GM18499 (cell line): ENCODE measurements at regions not wholly inside any gene's neighbourhood (a gene's known extent, or its start where the extent isn't known, plus 50 kb on each side); places are given as distances from the start of the nearest gene placed in this dataset.

Experiments used
- ATAC-seq: cut with Tn5 transposase; IDR thresholded peaks from one replicate; pipeline ENCODE4 v1.9.1; 2021; ENCODE audit warnings: moderate number of reproducible peaks; ENCODE audit not compliant: insufficient read depth, unreplicated experiment

DNA sequence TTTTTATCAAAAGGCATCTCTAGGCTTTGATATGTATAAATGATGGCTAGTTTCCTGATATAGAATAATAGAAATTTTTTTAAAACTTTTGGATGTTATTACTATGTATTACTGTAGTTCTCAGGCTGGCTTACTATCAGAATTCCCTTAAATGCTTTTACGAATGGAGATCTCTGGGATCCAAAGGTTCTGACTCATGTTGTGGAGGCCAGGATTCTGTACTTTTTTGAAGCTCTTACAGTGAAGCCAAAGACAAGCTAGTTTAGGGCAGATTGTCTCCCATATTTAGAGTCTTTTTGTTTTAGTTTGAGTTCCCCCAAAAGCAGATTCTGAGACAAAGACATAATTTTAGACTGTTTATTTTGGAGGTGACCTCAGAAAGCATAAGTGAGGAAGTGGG, 265.9 kb upstream of the SESN3 start:
- ATAC-seq = no peak

DNA sequence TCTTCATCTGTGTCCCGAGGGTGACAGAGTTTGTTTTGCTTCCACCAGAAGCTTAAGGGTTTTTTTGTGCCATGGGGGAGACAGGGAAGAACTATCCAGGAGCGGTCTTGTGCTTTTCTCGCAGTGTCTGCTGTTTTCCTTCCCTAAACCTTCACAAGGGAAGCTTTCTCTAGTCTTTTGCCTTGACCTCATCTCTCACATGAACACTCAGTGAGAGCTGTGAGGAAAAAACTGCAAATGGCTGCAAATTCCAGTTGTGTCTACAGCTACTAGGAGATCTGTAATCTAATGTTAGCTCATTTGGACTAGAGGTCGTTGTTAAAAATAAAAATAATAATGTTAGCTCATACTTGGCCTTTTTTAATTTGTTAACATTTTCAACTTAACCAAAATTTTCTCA, 264.7 kb upstream of the SESN3 start:
- ATAC-seq = no peak

DNA sequence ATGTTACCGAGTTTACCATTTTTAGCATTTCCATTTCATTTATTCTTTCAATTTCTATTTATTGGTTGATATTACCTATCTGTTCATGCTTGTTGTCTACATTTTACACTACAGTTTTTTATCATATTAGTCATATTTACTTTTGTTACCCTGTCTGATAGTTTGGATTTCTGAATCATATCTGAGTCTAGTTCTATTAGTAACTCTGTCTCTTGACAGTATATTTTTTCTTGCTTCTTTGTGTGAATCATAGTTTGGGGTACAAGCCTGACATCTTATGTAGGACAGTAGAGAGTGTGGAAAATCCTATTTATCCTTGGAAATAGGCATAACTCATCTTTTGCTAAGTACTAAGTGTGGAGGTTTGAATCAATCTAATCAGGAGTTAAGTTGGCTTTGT, 263.9 kb upstream of the SESN3 start:
- ATAC-seq = no peak

DNA sequence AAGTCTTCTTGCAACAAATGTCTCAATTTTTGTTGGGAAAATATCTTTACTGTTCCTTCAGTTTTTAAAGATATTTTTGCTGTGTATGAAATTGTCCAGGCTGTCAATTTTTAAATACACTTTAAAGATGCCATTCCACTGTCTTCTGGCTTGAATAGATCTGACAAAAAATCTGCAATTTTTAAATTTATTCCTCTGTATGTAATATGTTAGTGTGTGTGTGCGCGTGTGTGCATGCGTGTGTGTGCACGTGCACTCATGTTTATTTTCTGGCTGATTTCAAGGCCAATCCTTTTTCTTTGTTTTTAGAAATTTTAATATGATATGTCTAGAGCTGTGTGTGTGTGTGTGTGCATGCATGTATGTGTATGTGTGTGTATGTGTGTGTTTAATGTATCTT, 263.2 kb upstream of the SESN3 start:
- ATAC-seq = no peak

DNA sequence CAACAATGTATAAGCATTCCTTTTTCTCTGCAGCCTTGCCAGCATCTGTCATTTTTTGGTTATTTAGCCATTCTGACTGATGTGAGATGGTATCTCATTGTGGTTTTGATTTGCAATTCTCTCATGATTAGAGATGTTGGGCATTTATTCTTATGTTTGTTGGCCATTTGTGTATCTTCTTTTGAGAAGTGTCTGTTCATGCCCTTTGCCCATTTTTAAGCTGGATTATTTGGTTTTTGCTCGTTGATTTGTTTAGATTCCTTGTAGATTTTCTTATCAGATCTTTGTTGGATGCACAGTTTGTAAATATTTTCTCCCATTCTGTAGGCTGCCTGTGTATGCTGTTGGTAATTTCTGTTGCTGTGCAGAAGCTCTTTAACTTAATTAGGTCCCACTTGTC, 259.6 kb upstream of the SESN3 start:
- ATAC-seq = no peak

DNA sequence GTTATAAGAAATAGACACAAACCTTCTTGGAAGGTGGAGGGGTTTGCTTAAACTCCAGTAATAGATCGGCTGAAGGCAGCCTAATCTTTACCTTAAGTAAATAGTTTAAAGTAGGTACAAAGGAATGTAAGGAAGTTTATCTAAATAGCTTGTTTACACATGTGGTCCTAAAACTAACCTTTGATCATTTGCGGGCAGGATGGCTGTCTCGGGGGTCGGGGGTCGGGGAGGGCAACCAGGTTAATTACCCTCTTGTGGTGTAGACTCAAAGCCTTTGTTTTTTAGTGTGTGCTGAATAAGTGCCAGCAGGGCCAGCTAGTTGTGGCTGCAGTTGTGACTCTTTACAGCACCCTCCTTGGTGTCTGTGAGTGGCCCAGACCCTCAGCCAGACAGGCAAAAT, 256.9 kb upstream of the SESN3 start:
- no peak for ATAC-seq

DNA sequence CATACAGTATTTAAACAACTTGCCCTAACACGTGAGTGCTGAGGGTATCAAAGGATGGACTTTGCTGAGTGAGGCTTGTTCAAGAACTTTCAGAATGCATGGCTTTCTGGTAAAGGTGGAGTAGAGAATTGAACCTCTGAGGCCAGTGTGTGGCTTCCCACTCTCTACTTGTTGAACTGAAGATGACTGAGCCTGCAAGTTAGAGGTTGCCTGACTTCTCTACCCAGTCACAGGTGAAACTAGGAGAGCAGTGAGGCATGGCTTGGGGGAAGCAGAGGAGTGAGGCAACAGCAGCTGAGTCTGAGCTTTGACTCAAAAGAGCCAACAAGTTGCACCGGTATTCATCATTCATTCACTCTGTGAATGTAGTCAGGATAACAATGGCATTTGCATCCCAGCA, 256.4 kb upstream of the SESN3 start:
- peak; percentile 99 for ATAC-seq

DNA sequence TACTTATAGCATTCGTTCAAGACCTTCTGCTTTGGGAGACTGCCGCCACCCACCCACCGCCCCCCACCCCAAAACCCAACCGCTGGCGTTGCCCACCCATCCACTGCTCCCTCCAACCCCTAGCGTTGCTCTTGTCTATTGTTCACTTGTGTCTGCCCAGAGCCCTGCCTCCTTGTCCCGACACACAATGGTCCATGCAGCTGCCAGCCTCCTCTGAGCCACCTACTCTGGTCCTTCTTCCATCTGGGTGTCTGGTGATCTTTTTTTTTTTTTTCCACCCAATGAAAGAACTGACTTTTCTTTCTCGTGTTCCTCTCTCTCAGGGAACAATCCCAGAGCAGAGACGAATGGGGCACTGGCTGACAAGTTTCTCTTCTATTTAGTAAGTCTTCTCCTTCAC, 256.0 kb upstream of the SESN3 start:
- ATAC-seq = no peak

DNA sequence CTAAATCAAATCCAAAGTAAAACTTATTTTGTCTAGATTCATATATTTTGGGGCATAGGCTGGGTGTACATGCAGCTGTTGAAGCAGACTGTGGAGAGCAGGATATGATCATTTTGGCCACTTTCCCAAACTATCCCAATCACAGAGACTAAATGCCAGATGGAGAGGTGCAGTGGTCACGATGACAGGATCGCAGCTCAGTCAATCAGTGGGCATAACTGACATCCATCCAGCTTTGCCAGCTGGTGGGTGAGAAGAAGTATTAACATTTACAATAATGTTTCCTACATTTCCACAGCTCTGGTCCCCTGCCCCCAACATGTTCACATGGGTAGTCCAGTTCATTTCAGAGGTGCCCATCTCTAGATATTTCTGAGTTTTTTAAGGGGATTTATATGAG, 255.5 kb upstream of the SESN3 start:
- ATAC-seq = no peak

DNA sequence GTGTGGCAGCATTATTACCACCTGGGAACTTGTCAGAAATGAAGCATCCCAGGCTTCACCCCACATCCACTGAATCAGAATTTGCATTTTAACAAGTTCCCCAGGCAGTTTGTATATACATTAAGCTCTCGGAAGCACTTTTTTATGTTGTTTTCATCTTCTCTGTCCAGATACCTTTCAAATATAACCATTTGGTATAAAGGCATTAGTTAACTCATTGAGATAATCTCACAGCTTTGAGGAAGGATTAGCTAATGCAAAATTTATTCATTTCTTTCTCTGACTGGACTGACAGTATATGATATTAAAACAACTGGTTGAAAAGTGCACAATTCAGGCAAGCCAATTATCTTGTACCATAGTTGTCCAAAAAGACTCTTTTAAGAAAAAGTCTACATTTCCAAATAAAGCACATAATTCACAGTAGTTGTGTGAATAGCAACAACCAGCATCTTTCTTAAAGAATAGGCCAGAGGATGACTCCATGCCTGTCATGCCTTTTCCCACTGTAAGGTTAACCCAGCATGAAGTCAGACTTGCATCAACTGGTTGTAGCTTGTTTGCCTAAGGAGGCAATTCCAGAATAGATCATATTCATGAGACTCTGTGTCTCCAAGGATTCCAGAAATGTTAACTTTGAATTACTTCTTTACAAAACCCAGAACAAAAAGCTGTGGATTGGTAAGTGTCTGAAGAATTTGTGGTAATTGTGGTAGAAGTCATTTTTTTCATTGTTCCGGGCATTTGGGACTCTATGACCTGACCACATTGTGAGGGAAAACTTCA, 254.3 kb upstream of the SESN3 start:
- no peak for ATAC-seq

DNA sequence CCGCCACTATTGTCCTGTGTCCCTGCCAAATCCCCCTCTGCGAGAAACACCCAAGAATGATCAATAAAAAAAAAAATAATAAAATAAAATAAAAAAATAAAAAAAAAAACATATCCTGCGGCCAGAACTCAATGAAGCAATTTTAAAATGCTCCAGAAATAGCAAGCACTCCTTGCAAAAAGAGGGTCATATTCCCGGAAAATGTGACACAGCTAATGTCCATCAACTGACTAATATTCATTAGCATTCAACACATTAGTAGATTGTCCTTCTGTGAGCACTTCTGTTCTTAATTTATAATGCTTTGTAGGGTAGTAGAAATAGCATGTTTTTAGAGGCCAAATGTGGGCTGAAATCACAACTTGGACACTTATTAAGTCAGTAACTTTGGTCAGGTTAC, 252.3 kb upstream of the SESN3 start:
- ATAC-seq = no peak

DNA sequence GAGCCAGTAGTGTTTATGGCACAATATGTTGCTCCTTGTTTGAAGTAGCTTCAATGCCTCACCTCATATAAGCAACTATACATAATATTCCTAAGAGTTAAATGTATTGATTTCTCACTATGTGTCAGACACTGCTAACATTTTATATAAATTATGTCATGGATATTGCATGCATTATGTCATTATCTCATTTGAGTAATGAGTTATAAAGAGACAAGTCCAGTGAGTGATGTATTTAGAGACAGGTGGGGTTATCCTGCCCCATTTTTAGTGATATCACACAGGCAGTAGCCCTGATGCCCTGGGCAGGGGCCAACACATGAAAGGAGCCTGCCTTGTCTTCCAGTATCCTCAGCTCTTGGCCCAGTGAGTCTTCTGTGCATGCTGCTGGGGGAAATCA, 247.0 kb upstream of the SESN3 start:
- no peak for ATAC-seq

DNA sequence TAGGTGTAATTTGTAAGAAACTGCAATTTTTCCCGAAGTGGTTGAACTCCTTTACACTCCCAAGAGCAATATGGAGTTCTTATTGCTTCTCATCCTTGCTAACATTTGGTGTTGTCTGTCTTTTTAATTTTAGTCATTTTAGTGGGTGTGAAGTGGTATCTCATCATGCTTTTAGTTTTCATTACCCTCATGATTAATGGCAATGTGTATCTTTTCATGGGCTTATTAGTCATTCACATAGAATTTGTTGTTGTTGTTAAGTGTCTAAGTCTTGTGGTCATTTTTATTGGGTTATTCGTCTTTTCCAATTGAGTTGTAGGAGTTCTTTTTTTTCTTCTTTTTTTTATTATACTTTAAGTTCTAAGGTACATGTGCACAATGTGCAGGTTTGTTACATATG, 238.3 kb upstream of the SESN3 start:
- ATAC-seq = no peak

DNA sequence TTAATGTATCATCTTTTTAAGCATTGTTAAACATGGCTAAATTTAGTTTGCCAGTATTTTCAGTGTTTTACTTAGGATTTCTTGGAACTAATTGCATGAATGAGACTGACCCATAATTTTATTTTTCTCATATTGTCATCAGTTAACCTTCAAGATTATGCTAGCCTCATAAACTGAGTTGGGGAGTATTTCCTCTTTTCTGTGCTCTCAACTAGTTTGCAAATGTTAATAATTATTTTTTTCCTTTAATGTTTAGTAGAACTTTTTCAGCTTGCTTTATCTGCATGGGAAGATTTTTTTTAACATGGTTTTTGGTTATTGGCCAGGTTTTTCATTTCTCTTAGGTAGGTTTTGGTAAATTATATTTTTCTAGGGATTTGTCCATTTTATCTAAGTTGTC, 235.4 kb upstream of the SESN3 start:
- ATAC-seq = no peak

DNA sequence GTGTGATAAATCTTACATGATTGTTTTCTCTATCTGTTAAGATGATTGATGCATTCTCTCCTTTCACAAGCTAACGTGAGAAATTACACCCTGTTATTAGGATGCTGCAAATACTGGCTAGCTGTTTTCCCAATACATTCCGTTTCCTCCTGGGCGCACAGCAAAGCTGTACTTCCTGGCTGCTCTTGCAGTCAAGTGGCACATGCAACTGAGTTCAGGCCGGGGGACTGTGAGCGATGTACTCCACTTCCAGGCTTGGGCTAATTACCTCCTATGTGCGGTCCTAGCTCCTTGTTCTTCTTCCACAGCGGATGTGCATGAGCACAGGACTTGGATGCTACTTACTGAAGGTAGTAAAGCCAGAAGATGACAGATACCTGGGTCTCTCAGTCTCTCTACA, 234.9 kb upstream of the SESN3 start:
- no peak for ATAC-seq

DNA sequence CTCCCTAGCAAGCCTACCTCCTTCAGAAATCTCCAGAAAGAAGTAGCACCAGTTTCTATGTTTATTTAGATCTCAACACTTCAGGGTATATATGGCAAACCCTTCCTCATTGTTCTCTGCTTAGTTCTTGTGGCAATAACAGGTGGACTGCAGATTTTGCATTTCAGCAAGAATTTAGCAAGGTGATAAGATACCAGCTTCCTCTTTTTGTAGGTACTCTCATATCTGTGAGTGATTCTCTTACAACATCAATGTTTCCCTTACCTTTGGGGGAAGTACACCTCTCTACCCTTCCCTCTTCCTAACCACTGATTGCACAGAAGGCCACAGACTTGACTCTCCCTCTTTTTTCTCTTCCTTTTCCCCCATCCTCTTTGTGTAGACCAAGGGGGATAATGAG, 230.9 kb upstream of the SESN3 start:
- ATAC-seq = no peak

DNA sequence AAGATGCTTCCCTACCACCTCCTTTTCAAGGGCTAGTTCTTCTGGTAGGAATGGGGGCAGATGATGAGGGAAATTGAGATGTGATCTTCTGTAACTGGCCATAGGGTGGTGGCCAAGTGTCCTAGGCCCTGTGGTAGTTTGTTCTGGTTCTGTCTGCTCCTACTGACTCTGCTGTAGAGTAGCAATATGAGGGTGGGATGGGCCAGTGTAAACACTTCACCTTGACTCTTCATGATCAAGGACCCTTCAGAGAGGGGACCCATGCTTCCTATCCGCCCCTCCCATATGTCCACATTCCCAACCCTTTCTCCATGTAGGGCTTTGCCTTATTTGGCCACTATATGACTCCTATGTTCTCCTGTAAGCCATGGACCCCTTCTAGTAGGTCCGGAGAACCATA, 230.3 kb upstream of the SESN3 start:
- ATAC-seq = no peak

DNA sequence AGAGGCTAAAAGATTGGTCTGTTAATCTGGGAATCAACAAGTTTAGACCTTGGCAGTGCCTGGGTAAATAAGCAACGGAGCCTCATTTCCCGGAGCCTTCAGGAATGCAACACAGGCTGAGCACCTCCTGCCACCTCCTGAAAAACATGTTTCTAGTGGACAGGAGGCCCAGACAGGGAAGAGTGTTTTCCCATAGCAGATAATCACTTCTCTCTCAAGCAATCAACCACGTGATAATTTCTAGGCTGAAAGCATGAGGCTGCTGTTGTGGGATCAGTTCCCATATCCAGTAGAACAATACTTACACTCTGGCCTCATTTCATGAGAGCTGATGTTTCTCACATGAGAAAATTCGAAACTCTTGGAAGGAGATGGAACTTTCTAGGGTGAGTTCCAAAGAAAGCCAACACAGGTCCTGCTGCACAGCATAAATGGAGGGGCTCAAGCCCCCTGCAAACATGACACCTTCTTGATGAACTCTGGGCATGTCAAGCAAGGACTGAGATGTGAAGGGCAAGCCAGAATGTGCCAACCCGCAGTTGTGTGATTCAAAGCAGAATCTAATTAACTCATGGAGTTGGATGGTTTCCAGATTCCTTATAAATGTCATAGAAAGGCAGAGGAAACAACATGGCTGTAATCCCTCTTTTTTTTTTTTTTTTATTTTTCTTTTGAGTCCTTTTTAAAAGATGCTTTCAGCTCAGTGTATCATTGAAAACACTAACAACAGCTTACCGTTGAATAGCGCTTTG, 228.5 kb upstream of the SESN3 start:
- no peak for ATAC-seq

DNA sequence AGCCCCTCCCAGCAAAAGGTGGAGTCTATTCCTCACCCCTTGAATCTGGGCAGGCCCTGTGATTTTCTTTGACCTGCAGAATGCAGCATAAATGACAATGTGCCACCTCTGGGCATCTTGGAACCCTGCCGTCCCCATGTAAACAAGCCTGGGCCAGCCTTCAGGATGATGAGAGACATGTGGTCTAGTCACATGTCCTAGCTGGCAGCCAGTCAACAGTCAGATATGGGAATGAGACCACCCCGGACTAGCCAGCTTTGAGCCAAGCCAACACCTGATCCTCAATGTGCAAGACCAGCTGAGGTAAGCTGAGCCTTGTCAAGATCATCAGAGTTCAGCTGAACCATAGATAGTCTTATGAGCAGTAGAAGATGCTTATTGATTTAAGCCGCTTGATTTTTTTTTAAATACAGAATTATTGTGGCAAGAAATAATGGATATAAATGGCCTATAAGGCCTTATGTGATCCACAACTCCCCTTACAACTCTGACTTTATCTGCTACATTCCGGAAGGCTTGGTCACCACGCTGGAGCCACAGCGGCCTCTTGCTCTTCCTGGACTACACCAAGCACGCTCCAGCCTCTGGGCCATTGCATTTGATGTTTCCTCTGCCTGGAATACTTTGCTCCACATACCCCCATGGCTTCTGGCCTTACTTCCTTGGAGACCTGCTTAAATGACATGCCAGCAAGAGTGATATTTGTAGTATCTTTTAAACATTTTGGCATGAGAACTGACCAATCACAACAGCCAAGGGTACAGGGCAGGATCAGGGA, 225.9 kb upstream of the SESN3 start:
- ATAC-seq = no peak

DNA sequence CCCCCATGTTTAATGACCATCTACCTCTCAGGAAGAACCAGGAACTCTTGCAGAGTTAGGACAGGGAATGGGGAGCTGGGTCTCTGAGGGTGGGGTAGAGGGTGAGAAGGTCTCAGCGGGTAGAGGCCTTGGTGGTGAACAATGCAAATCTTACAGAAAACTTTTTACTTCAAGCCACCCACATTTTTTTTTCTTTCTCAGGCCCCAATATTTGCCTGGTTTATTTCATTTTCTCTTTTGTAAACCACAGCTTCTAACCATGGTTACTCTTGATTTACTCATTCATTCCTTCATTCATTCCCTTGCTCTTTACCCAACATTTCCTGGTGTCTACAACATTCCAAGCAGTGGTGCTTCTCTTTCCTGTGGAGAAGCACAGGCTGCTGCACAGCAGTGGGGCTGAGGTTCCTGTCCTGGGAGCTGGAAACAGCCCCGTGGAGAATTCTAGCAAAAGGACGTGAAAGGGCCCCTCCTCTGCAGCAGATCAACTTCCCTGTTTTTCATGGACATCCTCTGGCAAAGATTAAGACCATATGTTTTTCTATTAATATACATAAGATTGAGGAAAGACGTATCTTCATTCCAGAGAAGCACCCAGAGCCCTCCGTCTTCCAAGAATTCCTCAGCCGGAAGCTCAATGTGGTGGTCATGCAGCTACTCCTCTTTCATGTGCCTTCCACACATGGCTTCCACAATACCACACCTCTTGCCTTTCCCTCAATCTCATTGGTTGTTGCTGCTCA, 224.4 kb upstream of the SESN3 start:
- ATAC-seq = peak; percentile 64
